GM23338 (cell line): ENCODE measurements at regions not wholly inside any gene's neighbourhood (a gene's known extent, or its start where the extent isn't known, plus 50 kb on each side); places are given as distances from the start of the nearest gene placed in this dataset.

Experiments used
- ATAC-seq: fragments of 200-7000 bp; cut with Tn5 transposase; 3 replicates; pipeline ENCODE4 v1.9.1; 2020
- DNase-seq: peaks from one replicate; pipeline ENCODE4 v3.0.0-alpha.2; 2015; ENCODE audit warnings: low spot score
- H2AFZ ChIP-seq: fragments of 200-600 bp; sonication (generic); 2 replicates; pipeline ENCODE4 v1.8.0; 2016; ENCODE audit warnings: antibody characterized with exemption, mild to moderate bottlenecking, moderate library complexity
- H3F3A ChIP-seq: fragments of 200-600 bp; sonication (generic); replicated peaks from 2 replicates; pipeline ENCODE4 v1.8.0; 2017; ENCODE audit warnings: antibody characterized with exemption, mixed run types, low read depth
- H3K27ac ChIP-seq: fragments of 200-600 bp; sonication (generic); 2 replicates; pipeline ENCODE4 v1.6.1; 2016; ENCODE audit warnings: low read depth
- H3K27me3 ChIP-seq: fragments of 200-600 bp; sonication (generic); 2 replicates; pipeline ENCODE4 v1.8.0; 2016; ENCODE audit warnings: mild to moderate bottlenecking, mixed run types, moderate library complexity; ENCODE audit not compliant: insufficient read depth
- H3K36me3 ChIP-seq: fragments of 200-600 bp; sonication (generic); 2 replicates; pipeline ENCODE4 v1.8.0; 2016; ENCODE audit warnings: mild to moderate bottlenecking; ENCODE audit not compliant: insufficient read depth
- H3K4me1 ChIP-seq: fragments of 200-600 bp; sonication (generic); 2 replicates; pipeline ENCODE4 v1.8.0; 2016; ENCODE audit warnings: mild to moderate bottlenecking, moderate library complexity; ENCODE audit not compliant: insufficient read depth
- H3K4me2 ChIP-seq: fragments of 200-600 bp; sonication (generic); 2 replicates; pipeline ENCODE4 v1.7.1; 2017; ENCODE audit warnings: mixed run types
- H3K4me3 ChIP-seq: fragments of 200-600 bp; sonication (generic); 2 replicates; pipeline ENCODE4 v1.6.1; 2016; ENCODE audit warnings: mixed run types
- H3K79me2 ChIP-seq: fragments of 200-600 bp; sonication (generic); replicated peaks from 2 replicates; pipeline ENCODE4 v1.8.0; 2017; ENCODE audit warnings: mild to moderate bottlenecking; ENCODE audit not compliant: insufficient read depth
- H3K9me2 ChIP-seq: fragments of 200-600 bp; sonication (generic); 2 replicates; pipeline ENCODE4 v1.8.0; 2017; ENCODE audit not compliant: insufficient read depth
- H4K20me1 ChIP-seq: fragments of 200-600 bp; sonication (generic); replicated peaks from 2 replicates; pipeline ENCODE4 v1.8.0; 2017; ENCODE audit warnings: mild to moderate bottlenecking; ENCODE audit not compliant: insufficient read depth
- H3K27ac Mint-ChIP-seq: 2 replicates; pipeline ENCODE4 v1.8.0; 2020; ENCODE audit warnings: inconsistent platforms, mild to moderate bottlenecking, moderate library complexity, mixed read lengths
- H3K27me3 Mint-ChIP-seq: 3 replicates; pipeline ENCODE4 v1.8.0; 2022; ENCODE audit warnings: low read depth, mild to moderate bottlenecking, moderate library complexity, mixed read lengths, inconsistent platforms; ENCODE audit not compliant: insufficient read depth, poor library complexity
- H3K36me3 Mint-ChIP-seq: 3 replicates; pipeline ENCODE4 v1.8.0; 2021; ENCODE audit warnings: low read depth, mild to moderate bottlenecking, inconsistent platforms, moderate library complexity, mixed read lengths
- H3K4me1 Mint-ChIP-seq: 3 replicates; pipeline ENCODE4 v1.8.0; 2020; ENCODE audit warnings: mild to moderate bottlenecking, inconsistent platforms, mixed read lengths
- H3K4me3 Mint-ChIP-seq: 3 replicates; pipeline ENCODE4 v1.8.0; 2021; ENCODE audit warnings: moderate library complexity, mild to moderate bottlenecking, inconsistent platforms, mixed read lengths
- H3K9me3 Mint-ChIP-seq: 3 replicates; pipeline ENCODE4 v1.8.0; 2020; ENCODE audit warnings: moderate library complexity, mild to moderate bottlenecking, inconsistent platforms, mixed read lengths
- CTCF ChIP-seq, 2 experiments: fragments of 200-600 bp in 1 of 2; sonication (generic) in 1 of 2; conservative IDR thresholded peaks; 2 replicates each; pipeline versions ENCODE4 v1.5.1 to v1.6.1; 2016 to 2017; ENCODE audit warnings: antibody characterized with exemption in 2 of 2, low read depth in 2 of 2, mild to moderate bottlenecking in 2 of 2, moderate library complexity in 1 of 2
- JUNB ChIP-seq: IDR thresholded peaks from one replicate; pipeline ENCODE4 v1.6.1; 2016; ENCODE audit warnings: antibody characterized with exemption; ENCODE audit not compliant: unreplicated experiment
- NANOG ChIP-seq: IDR thresholded peaks from 2 replicates; pipeline ENCODE4 v1.6.1; 2016; ENCODE audit warnings: antibody characterized with exemption, borderline replicate concordance
- POLR2AphosphoS5 ChIP-seq: IDR thresholded peaks from 2 replicates; pipeline ENCODE4 v1.6.1; 2016; ENCODE audit warnings: antibody characterized with exemption, low read depth
- ZNF462 ChIP-seq: fragments of 250-450 bp; sonication (Bioruptor Pico); IDR thresholded peaks from 2 replicates; pipeline ENCODE4 v1.5.0; 2020; ENCODE audit warnings: mild to moderate bottlenecking, moderate library complexity
- TF ChIP-seq, protein P1 (sequence below): IDR thresholded peaks from 2 replicates; pipeline ENCODE4 v1.6.1; 2016; ENCODE audit warnings: antibody characterized with exemption

DNA sequence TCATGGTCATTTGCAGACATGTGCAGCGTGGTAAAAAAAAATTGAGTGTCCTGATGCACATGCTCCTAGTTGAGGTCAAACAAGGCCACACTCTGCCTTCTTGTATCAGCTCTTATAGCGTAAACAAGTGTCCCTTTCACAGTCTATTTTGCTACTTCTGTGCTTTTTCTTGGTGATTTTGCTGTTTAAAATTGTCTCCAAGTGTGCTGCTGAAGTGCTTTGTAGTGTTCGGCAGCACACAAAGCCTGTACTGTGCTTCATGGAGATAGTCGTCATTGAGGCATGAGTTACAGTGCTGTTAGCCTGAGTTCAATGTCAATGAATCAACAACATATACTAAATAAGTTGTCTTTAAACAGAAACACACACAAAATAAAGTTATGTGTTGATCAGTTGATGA is 690.4 kb upstream of the MEF2C start (continued):
- TF ChIP-seq ZNF462 (CRISPR knock-in tag) (no peak), POLR2AphosphoS5 (no peak), NANOG (no peak)

DNA sequence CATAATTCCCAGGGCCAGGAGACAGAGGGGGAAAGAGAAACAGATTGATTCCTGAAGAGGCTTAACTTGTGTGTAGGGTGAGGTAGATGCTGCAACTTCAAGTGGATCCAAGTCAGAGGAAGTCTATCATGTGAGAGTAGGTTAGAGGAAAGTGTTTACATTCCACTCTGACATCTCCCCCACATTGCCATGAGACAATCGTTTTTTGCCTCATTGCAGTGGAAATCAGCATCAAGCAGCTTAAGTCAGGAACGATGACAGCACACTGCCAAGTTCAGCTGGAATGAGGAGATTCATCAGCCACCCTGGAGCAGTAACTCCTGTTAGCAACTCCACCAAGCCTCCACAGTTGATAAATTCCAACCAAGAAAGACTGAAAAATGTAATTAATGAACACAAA is 689.7 kb upstream of the MEF2C start:
- Histone ChIP-seq H3K79me2 (no peaks in the 10 kb centered on the region), H3K4me3 (no peak overlapping the region), H3K4me1 (peaks cover 7% of the 10 kb centered on the region; the same call in 1 of the 2 replicates), H3K27ac (no peak overlapping the region), H4K20me1 (no peaks in the 10 kb centered on the region), H3K9me2 (no peaks in the 10 kb centered on the region), H3F3A (no peaks in the 10 kb centered on the region), H3K4me2 (no peak overlapping the region), H2AFZ (no peak overlapping the region), H3K36me3 (no peaks in the 10 kb centered on the region), H3K27me3 (no peaks in the 10 kb centered on the region)
- Mint-ChIP-seq H3K36me3 (no peaks in the 10 kb centered on the region), H3K4me3 (no peak overlapping the region), H3K4me1 (peaks cover 4% of the 10 kb centered on the region; the same call in 2 of the 3 replicates), H3K9me3 (no peaks in the 10 kb centered on the region), H3K27ac (no peak overlapping the region), H3K27me3 (peaks cover 2% of the 10 kb centered on the region)
- TF ChIP-seq, protein P1, sequence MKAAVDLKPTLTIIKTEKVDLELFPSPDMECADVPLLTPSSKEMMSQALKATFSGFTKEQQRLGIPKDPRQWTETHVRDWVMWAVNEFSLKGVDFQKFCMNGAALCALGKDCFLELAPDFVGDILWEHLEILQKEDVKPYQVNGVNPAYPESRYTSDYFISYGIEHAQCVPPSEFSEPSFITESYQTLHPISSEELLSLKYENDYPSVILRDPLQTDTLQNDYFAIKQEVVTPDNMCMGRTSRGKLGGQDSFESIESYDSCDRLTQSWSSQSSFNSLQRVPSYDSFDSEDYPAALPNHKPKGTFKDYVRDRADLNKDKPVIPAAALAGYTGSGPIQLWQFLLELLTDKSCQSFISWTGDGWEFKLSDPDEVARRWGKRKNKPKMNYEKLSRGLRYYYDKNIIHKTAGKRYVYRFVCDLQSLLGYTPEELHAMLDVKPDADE: no peak
- TF ChIP-seq JUNB (no peak), CTCF (conservative IDR thresholded peaks at IDR 0.05; ENCODE audit: low read depth in 2 of 2) (no peak)
- DNase-seq (no peak), ATAC-seq (no peak)
